ENCODE measurements at regions not wholly inside any gene's neighbourhood (a gene's known extent, or its start where the extent isn't known, plus 50 kb on each side); places are given as distances from the start of the nearest gene placed in this dataset.

- no TSS peak for BruUV-seq (replicated peaks)
- H3K27ac ChIP-seq (ENCODE audit: low read depth, low read length, poor library complexity, severe bottlenecking): no peak overlapping the region
- TF ChIP-seq EZH2 (IDR thresholded peaks at IDR 0.05; ENCODE audit: borderline replicate concordance, low read depth, low read length, poor library complexity, severe bottlenecking) (no peak), CTCF (conservative IDR thresholded peaks at IDR 0.05; ENCODE audit: low read depth, low read length) (no peak)
- H3K4me1 ChIP-seq (ENCODE audit: insufficient read depth, low read length, poor library complexity, severe bottlenecking): peaks cover 19% of the 10 kb centered on the region
- POLR2A ChIA-PET (ENCODE audit: low non-redundant PET): interaction anchor here (0.6 kb wide), 1 partner anchor 1624 kb away, joined by 3 read pairs; no protein-coding TSS in a partner anchor
- CTCF ChIA-PET: no interaction called here
- no peak overlapping the region for H3K4me3 ChIP-seq (ENCODE audit: low read depth, low read length, poor library complexity, severe bottlenecking)
- H3K27me3 ChIP-seq (replicated peaks; ENCODE audit: insufficient read depth, low read depth, low read length, poor library complexity): no peaks in the 10 kb centered on the region
- no peaks in the 10 kb centered on the region for H3K9me3 ChIP-seq (ENCODE audit: low read depth, low read length, poor library complexity, severe bottlenecking)
- intact Hi-C loops (cut with micrococcal nuclease; ENCODE audit: unreplicated experiment): no loop called here
- no peaks in the 10 kb centered on the region for H3K36me3 ChIP-seq (ENCODE audit: insufficient read depth, low read length, poor library complexity, severe bottlenecking)
- no peak for DNase-seq (ENCODE audit: low spot score)
Observed at GRCh38 chr15:70208332-70208731, 110.6 kb upstream of the TLE3 start.

GRCh38 chr15:70206668-70207067 is 109.0 kb upstream of the TLE3 start:
- no TSS peak for BruUV-seq (replicated peaks)
- POLR2A ChIA-PET (ENCODE audit: low non-redundant PET): no interaction called here
- intact Hi-C loops (cut with micrococcal nuclease; ENCODE audit: unreplicated experiment): no loop called here

GRCh38 chr15:70204652-70205051 is 106.9 kb upstream of the TLE3 start:
- TF ChIP-seq EZH2 (IDR thresholded peaks at IDR 0.05; ENCODE audit: borderline replicate concordance, low read depth, low read length, poor library complexity, severe bottlenecking): no peak
- intact Hi-C loops (cut with micrococcal nuclease; ENCODE audit: unreplicated experiment): no loop called here
- ChIA-PET CTCF (interaction anchor here (0.6 kb wide), 1 partner anchor 44 kb away, joined by 4 read pairs; no protein-coding TSS in a partner anchor), POLR2A (ENCODE audit: low non-redundant PET) (no interaction called here)
- Histone ChIP-seq H3K27me3 (replicated peaks; ENCODE audit: insufficient read depth, low read depth, low read length, poor library complexity) (no peaks in the 10 kb centered on the region), H3K4me3 (ENCODE audit: low read depth, low read length, poor library complexity, severe bottlenecking) (no peak overlapping the region), H3K36me3 (ENCODE audit: insufficient read depth, low read length, poor library complexity, severe bottlenecking) (no peaks in the 10 kb centered on the region), H3K27ac (ENCODE audit: low read depth, low read length, poor library complexity, severe bottlenecking) (no peak overlapping the region), H3K4me1 (ENCODE audit: insufficient read depth, low read length, poor library complexity, severe bottlenecking) (peaks cover 37% of the 10 kb centered on the region), H3K9me3 (ENCODE audit: low read depth, low read length, poor library complexity, severe bottlenecking) (no peaks in the 10 kb centered on the region)
- no peak for DNase-seq (ENCODE audit: low spot score)
- BruUV-seq (replicated peaks): no TSS peak

More at GRCh38 chr15:70206668-70207067, 109.0 kb upstream of the TLE3 start:
- Histone ChIP-seq H3K4me3 (ENCODE audit: low read depth, low read length, poor library complexity, severe bottlenecking) (no peak overlapping the region), H3K4me1 (ENCODE audit: insufficient read depth, low read length, poor library complexity, severe bottlenecking) (peaks cover 21% of the 10 kb centered on the region), H3K27ac (ENCODE audit: low read depth, low read length, poor library complexity, severe bottlenecking) (no peak overlapping the region), H3K9me3 (ENCODE audit: low read depth, low read length, poor library complexity, severe bottlenecking) (no peaks in the 10 kb centered on the region), H3K36me3 (ENCODE audit: insufficient read depth, low read length, poor library complexity, severe bottlenecking) (no peaks in the 10 kb centered on the region), H3K27me3 (replicated peaks; ENCODE audit: insufficient read depth, low read depth, low read length, poor library complexity) (no peaks in the 10 kb centered on the region)
- TF ChIP-seq EZH2 (IDR thresholded peaks at IDR 0.05; ENCODE audit: borderline replicate concordance, low read depth, low read length, poor library complexity, severe bottlenecking) (no peak), CTCF (conservative IDR thresholded peaks at IDR 0.05; ENCODE audit: low read depth, low read length) (no peak)
- DNase-seq (ENCODE audit: low spot score): no peak
- CTCF ChIA-PET: no interaction called here

GRCh38 chr15:70203981-70204560 is 106.4 kb upstream of the TLE3 start:
- CTCF ChIA-PET: interaction anchor here (0.6 kb wide), 1 partner anchor 44 kb away, joined by 4 read pairs; no protein-coding TSS in a partner anchor
- TF ChIP-seq CTCF (conservative IDR thresholded peaks at IDR 0.05; ENCODE audit: low read depth, low read length) (no peak), EZH2 (IDR thresholded peaks at IDR 0.05; ENCODE audit: borderline replicate concordance, low read depth, low read length, poor library complexity, severe bottlenecking) (no peak)
- H3K4me1 ChIP-seq (ENCODE audit: insufficient read depth, low read length, poor library complexity, severe bottlenecking): peaks cover 42% of the 10 kb centered on the region
- no peaks in the 10 kb centered on the region for H3K27me3 ChIP-seq (replicated peaks; ENCODE audit: insufficient read depth, low read depth, low read length, poor library complexity)
- no TSS peak for BruUV-seq (replicated peaks)
- H3K9me3 ChIP-seq (ENCODE audit: low read depth, low read length, poor library complexity, severe bottlenecking): no peaks in the 10 kb centered on the region
- peak; percentile 71 for DNase-seq (ENCODE audit: low spot score)
- POLR2A ChIA-PET (ENCODE audit: low non-redundant PET): no interaction called here
- H3K36me3 ChIP-seq (ENCODE audit: insufficient read depth, low read length, poor library complexity, severe bottlenecking): no peaks in the 10 kb centered on the region
- intact Hi-C loops (cut with micrococcal nuclease; ENCODE audit: unreplicated experiment): no loop called here
- H3K27ac ChIP-seq (ENCODE audit: low read depth, low read length, poor library complexity, severe bottlenecking): no peak overlapping the region
- no peak overlapping the region for H3K4me3 ChIP-seq (ENCODE audit: low read depth, low read length, poor library complexity, severe bottlenecking)

Measured in A673 (cell line).